Heart left ventricle (tissue), 16 donors: ENCODE measurements at regions not wholly inside any gene's neighbourhood (a gene's known extent, or its start where the extent isn't known, plus 50 kb on each side); places are given as distances from the start of the nearest gene placed in this dataset.

Experiments
- ATAC-seq, 4 donors: fragments of 200-7000 bp; cut with Tn5 transposase; one replicate each; pipeline ENCODE4 v1.9.1; 2020 to 2022; ENCODE audit warnings: moderate library complexity in 4 of 4, mild to moderate bottlenecking in 3 of 4, moderate number of reproducible peaks in 1 of 4
- DNase-seq, 5 donors: peaks; one replicate each; pipeline ENCODE4 v3.0.0-alpha.2; 2020
- H3K27ac ChIP-seq, 12 donors: fragments of 200-600 bp; sonication (generic) in 4 of 12; one replicate each; pipeline versions ENCODE4 v1.5.0 to v1.8.0; 2016 to 2022; ENCODE audit warnings: mild to moderate bottlenecking in 2 of 12
- H3K27me3 ChIP-seq, 9 donors: fragments of 200-600 bp; sonication (generic) in 2 of 9; one replicate each; pipeline versions ENCODE4 v1.5.1 to v1.8.0; 2016 to 2022; ENCODE audit warnings: mild to moderate bottlenecking in 3 of 9
- H3K36me3 ChIP-seq, 9 donors: fragments of 200-600 bp; sonication (generic) in 2 of 9; one replicate each; pipeline versions ENCODE4 v1.5.0 to v1.8.0; 2018 to 2022; ENCODE audit warnings: mild to moderate bottlenecking in 2 of 9
- H3K4me1 ChIP-seq, 12 donors: fragments of 200-600 bp; sonication (generic) in 4 of 12; one replicate each; pipeline versions ENCODE4 v1.5.0 to v1.8.0; 2016 to 2022; ENCODE audit warnings: mild to moderate bottlenecking in 3 of 12
- H3K4me3 ChIP-seq, 12 donors: fragments of 200-600 bp; sonication (generic) in 4 of 12; one replicate each; pipeline versions ENCODE4 v1.5.0 to v1.8.0; 2017 to 2022; ENCODE audit warnings: mild to moderate bottlenecking in 9 of 12, moderate library complexity in 4 of 12
- H3K9me3 ChIP-seq, 12 donors: fragments of 200-600 bp; sonication (generic) in 4 of 12; one replicate each; pipeline versions ENCODE4 v1.5.0 to v1.8.0; 2016 to 2022; ENCODE audit warnings: mild to moderate bottlenecking in 1 of 12
- POLR2A ChIP-seq, 2 donors: fragments of 450-650 bp; IDR thresholded peaks; one replicate each; pipeline ENCODE4 v1.6.1; 2017; ENCODE audit warnings: antibody characterized with exemption in 2 of 2, mild to moderate bottlenecking in 2 of 2, moderate library complexity in 2 of 2
- WGBS, 4 donors: extraction: QIAGEN DNeasy Blood & Tissue Kit in 2 of 4; methylation state at CpG; one replicate each; pipeline versions ENCODE4 v1.1.5 to v1.1.7; 2013 to 2018; 5-methylcytosine and 5-hydroxymethylcytosine counted together
- intact Hi-C, 10 donors: fragments of 100-400 bp; cut with DNase I; formaldehyde crosslinking; loops; one replicate each; pipeline versions ENCODE4 v1.11.1 to v1.14.2; 2022
- TF ChIP-seq, protein P1 (sequence below), 12 donors: fragments of 200-600 bp; sonication (generic) in 4 of 12; IDR thresholded peaks; one replicate each; pipeline versions ENCODE4 v1.5.0 to v1.8.0; 2018 to 2022; ENCODE audit warnings: antibody characterized with exemption in 12 of 12, mild to moderate bottlenecking in 5 of 12
- donor health status: ischemic (EF 13 %, LVEDD 7.1; RV severe dilation, severe dysfunction).
- donor health status: healthy with polysubstance abuse.
- donor health status: DM: no; HTN: yes; CAD: no.
- donor health status: DM: no; HTN: no; CAD: no.
- donor health status: ischemic (EF 25% LVEDD 6.9; RV normal size, moderate dysfunction).
- donor health status: ischemic (EF 25% LVEDD 5.7; RV mildly dilated, moderate dysfunction).
- donor health status: healthy.
- donor health status: DM: yes; HTN: yes; CAD: no.
- donor health status: ischemic (EF 35%, LVEDD 5.7; RV mildly dilated, moderate dysfunction).
- donor health status: nonischemic (EF 11% LVEDD 7.7; RV severe dilation, severe dysfunction).
- donor health status: DM: yes; HTN: yes; CAD: no.
- donor health status: PGD.
- donor health status: ischemic (EF 29% LVEDD 5.4; RV normal size, mild dysfunction).
- donor health status: nonischemic (EF 23%, LVEDD 6.1; RV moderate dilation, normal function).

DNA sequence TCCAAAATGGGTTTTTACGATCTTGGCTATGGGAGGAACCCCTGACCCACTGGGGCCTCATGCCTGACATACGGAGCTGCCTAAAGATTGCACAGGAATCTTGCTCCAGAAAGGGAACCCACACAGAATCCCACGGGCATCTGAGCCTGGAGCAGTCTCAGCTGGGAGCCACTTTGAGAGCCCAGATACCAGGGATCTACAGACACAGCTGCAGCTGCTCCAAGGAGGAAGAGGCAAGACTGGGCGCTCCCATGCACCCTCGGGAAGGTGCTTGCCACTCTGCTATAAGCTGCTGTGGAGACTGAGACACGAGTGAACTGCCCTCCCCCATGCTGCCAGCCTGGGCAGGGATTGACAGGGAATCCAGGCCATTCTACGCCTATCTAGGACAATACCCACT lies 202.5 kb downstream of the REEP3 start:
- DNase-seq: no peak
- no peak overlapping the region for H3K4me3 ChIP-seq
- no peaks in the 10 kb centered on the region for H3K9me3 ChIP-seq
- intact Hi-C loops: loop anchor here in 6 of 10 donors (2.0 to 10.0 kb wide), 10 partner anchors 44 to 1129 kb away; partner anchors contain the start of genes JMJD1C (in 1 of the 6) and REEP3 (in 1 of the 6)
- H3K36me3 ChIP-seq: no peaks in the 10 kb centered on the region
- H3K27ac ChIP-seq: peak overlapping the region in 3 of 12 donors; percentile 10 to 70 (median 22)
- WGBS, 4 donors: 75 to 85% (median 83%) methylated on average over 4 to 7 of the region's 7 CpGs
- TF ChIP-seq, protein P1, sequence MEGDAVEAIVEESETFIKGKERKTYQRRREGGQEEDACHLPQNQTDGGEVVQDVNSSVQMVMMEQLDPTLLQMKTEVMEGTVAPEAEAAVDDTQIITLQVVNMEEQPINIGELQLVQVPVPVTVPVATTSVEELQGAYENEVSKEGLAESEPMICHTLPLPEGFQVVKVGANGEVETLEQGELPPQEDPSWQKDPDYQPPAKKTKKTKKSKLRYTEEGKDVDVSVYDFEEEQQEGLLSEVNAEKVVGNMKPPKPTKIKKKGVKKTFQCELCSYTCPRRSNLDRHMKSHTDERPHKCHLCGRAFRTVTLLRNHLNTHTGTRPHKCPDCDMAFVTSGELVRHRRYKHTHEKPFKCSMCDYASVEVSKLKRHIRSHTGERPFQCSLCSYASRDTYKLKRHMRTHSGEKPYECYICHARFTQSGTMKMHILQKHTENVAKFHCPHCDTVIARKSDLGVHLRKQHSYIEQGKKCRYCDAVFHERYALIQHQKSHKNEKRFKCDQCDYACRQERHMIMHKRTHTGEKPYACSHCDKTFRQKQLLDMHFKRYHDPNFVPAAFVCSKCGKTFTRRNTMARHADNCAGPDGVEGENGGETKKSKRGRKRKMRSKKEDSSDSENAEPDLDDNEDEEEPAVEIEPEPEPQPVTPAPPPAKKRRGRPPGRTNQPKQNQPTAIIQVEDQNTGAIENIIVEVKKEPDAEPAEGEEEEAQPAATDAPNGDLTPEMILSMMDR (IDR thresholded peaks at IDR 0.05): no peak
- TF ChIP-seq POLR2A (IDR thresholded peaks at IDR 0.05): no peak
- no peaks in the 10 kb centered on the region for H3K27me3 ChIP-seq
- ATAC-seq: no peak
- H3K4me1 ChIP-seq: peaks cover 0 to 39% (median 13%) of the 10 kb centered on the region in 12 donors

DNA sequence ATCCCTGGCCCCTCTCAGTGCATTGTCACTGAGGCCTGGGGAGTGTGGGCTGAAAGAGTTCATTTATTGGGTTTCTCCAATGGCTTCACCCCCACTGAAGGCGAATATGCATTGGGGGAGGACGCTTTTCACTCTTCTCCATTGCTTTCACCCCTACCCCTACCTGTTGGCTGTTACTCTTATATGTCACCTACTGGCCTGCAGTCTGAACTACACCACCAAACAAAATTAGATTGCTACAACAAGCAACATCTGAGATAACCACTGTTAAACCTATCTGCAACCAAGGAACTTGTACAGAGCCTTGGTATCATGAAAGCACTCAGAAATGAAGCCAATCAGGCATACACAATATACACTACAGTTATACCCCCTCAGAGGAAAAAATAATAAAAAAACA lies 203.7 kb downstream of the REEP3 start:
- DNase-seq (no peak), ATAC-seq (no peak)
- peaks cover 0 to 33% (median 13%) of the 10 kb centered on the region in 12 donors for H3K4me1 ChIP-seq
- TF ChIP-seq, protein P1 (IDR thresholded peaks at IDR 0.05): no peak
- no peak for TF ChIP-seq POLR2A (IDR thresholded peaks at IDR 0.05)
- H3K9me3 ChIP-seq: no peaks in the 10 kb centered on the region
- intact Hi-C loops: loop anchor here in 6 of 10 donors (5.0 to 10.0 kb wide), 8 partner anchors 42 to 1130 kb away; partner anchors contain the start of genes JMJD1C (in 1 of the 6) and REEP3 (in 1 of the 6)
- H3K27me3 ChIP-seq: no peaks in the 10 kb centered on the region
- H3K36me3 ChIP-seq: no peaks in the 10 kb centered on the region
- 95 to 97% (median 96%) methylated on average over 2 of the region's 2 CpGs for WGBS, 4 donors
- H3K27ac ChIP-seq: no peak overlapping the region
- no peak overlapping the region for H3K4me3 ChIP-seq

DNA sequence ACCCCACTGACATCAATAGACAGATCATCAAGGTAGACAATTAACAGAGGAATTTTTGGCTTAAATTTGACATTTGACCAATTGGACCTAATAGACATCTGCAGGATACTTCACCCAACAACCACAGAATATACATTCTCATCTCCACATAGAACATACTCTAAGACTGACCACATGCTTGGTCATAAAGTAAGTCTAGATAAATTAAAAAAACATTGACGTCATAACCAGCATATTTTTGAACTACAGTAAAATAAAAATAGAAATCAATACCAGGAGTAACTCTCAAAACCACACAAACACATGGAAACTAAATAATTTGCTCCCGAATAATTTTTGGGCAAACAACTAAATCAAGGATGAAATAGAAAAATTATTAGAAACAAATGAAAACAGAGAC lies 205.7 kb downstream of the REEP3 start:
- TF ChIP-seq, protein P1 (IDR thresholded peaks at IDR 0.05): no peak
- TF ChIP-seq POLR2A (IDR thresholded peaks at IDR 0.05): no peak
- WGBS, 4 donors: 85 to 87% (median 87%) methylated on average over 2 of the region's 2 CpGs
- ATAC-seq (no peak), DNase-seq (no peak)
- H3K9me3 ChIP-seq: no peaks in the 10 kb centered on the region
- no peak overlapping the region for H3K27ac ChIP-seq
- H3K36me3 ChIP-seq: no peaks in the 10 kb centered on the region
- intact Hi-C loops: loop anchor here in 4 of 10 donors (10.0 kb wide), 5 partner anchors 88 to 1132 kb away; partner anchors contain the start of genes JMJD1C (in 1 of the 4) and REEP3 (in 1 of the 4)
- H3K4me3 ChIP-seq: no peak overlapping the region
- H3K27me3 ChIP-seq: no peaks in the 10 kb centered on the region
- peaks cover 0 to 27% (median 9%) of the 10 kb centered on the region in 12 donors for H3K4me1 ChIP-seq

DNA sequence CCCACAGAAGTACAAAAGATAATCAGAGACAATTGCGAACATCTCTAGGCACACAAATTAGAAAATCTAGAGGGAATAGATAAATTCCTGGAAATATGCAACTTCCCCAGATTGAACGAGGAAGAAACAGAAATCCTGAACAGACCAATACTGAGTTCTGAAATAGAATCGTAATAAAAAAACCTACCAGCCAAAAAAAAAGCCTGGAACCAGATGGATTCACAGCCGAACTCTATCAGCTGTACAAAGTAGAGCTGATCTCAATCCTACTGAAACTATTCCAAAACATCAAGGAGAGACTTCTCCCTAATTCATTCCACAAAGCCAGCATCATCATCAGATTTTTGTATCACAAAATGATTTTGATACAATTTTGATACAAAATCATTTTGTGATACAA lies 206.4 kb downstream of the REEP3 start:
- WGBS, 4 donors: 52 to 64% (median 62%) methylated on average over 4 of the region's 4 CpGs
- no peaks in the 10 kb centered on the region for H3K36me3 ChIP-seq
- no peak for TF ChIP-seq POLR2A (IDR thresholded peaks at IDR 0.05)
- TF ChIP-seq, protein P1 (IDR thresholded peaks at IDR 0.05): no peak
- peaks cover 0 to 21% (median 3%) of the 10 kb centered on the region in 12 donors for H3K4me1 ChIP-seq
- H3K4me3 ChIP-seq: no peak overlapping the region
- no peak for DNase-seq
- no peaks in the 10 kb centered on the region for H3K9me3 ChIP-seq
- H3K27me3 ChIP-seq: no peaks in the 10 kb centered on the region
- H3K27ac ChIP-seq: no peak overlapping the region
- intact Hi-C loops: loop anchor here in 4 of 10 donors (10.0 kb wide), 5 partner anchors 87 to 1133 kb away; partner anchors contain the start of genes JMJD1C (in 1 of the 4) and REEP3 (in 1 of the 4)
- peak in 1 of 4 donors; percentile 28 for ATAC-seq
